B cell (primary cell): ENCODE measurements at regions not wholly inside any gene's neighbourhood (a gene's known extent, or its start where the extent isn't known, plus 50 kb on each side); places are given as distances from the start of the nearest gene placed in this dataset.

Experiments used
- ATAC-seq: fragments of 200-7000 bp; cut with Tn5 transposase; one replicate; pipeline ENCODE4 v1.10.0; 2021; ENCODE audit warnings: low read depth, mild to moderate bottlenecking, moderate number of reproducible peaks, moderate library complexity
- CTCF ChIA-PET: fragments of 350-600 bp; sonication (Branson Sonifier 250); formaldehyde crosslinking; loops from one replicate; lab custom pipeline; 2021; ENCODE audit warnings: antibody characterized with exemption, inconsistent platforms; lab: Charles Lee
- POLR2A ChIA-PET: fragments of 350-600 bp; sonication (Branson Sonifier 250); formaldehyde crosslinking; loops from one replicate; lab custom pipeline; 2021; ENCODE audit warnings: antibody characterized with exemption; lab: Charles Lee
- DNase-seq: peaks from one replicate; pipeline ENCODE4 v3.0.0; 2013
- H2AFZ ChIP-seq: 2 replicates; pipeline ENCODE4 v1.6.1; 2012; ENCODE audit warnings: mild to moderate bottlenecking, low read depth, low read length; ENCODE audit not compliant: insufficient read depth, poor library complexity, severe bottlenecking
- H3K27ac ChIP-seq, 2 donors: 1 replicate in 1 of 2; 2 replicates in 1 of 2; pipeline ENCODE4 v1.5.1; 2012 to 2013; ENCODE audit warnings: low read length in 2 of 2, mild to moderate bottlenecking in 2 of 2, moderate library complexity in 1 of 2
- H3K27me3 ChIP-seq, 4 experiments: fragments of 200-600 bp in 1 of 4; sonication (generic) in 1 of 4; replicated peaks in 1 of 4; 1 replicate in 2 of 4; 2 replicates in 2 of 4; pipeline versions ENCODE4 v1.6.1 to v1.7.0; 2013 to 2016; ENCODE audit warnings: low read length in 3 of 4, mild to moderate bottlenecking in 2 of 4, mixed read lengths in 1 of 4, moderate library complexity in 1 of 4; ENCODE audit not compliant: insufficient read depth in 4 of 4, control insufficient read depth in 3 of 4; ENCODE audit errors: control extremely low read depth in 1 of 4
- H3K36me3 ChIP-seq, 2 experiments: replicated peaks in 1 of 2; 1 replicate in 1 of 2; 2 replicates in 1 of 2; pipeline versions ENCODE4 v1.6.1 to v1.7.1; 2013; ENCODE audit warnings: low read length in 1 of 2; ENCODE audit not compliant: insufficient read depth in 2 of 2, control insufficient read depth in 1 of 2; ENCODE audit errors: control extremely low read depth in 1 of 2, extremely low read depth in 1 of 2
- H3K4me1 ChIP-seq, 2 donors: fragments of 200-600 bp in 1 of 2; sonication (generic) in 1 of 2; 1 replicate in 1 of 2; 2 replicates in 1 of 2; pipeline versions ENCODE4 v1.5.1 to v1.6.1; 2013 to 2017; ENCODE audit warnings: low read length in 2 of 2; ENCODE audit not compliant: control insufficient read depth in 2 of 2, insufficient read depth in 2 of 2
- H3K4me2 ChIP-seq: replicated peaks from 2 replicates; pipeline ENCODE3; 2012; ENCODE audit warnings: mild to moderate bottlenecking, low read depth, low read length; ENCODE audit not compliant: poor library complexity, severe bottlenecking
- H3K4me3 ChIP-seq, 5 experiments: fragments of 200-600 bp in 1 of 5; sonication (generic) in 1 of 5; 1 replicate in 3 of 5; 2 replicates in 2 of 5; pipeline versions ENCODE4 v1.5.1 to v1.7.0; 2011 to 2016; ENCODE audit warnings: low read length in 4 of 5, mild to moderate bottlenecking in 4 of 5, low read depth in 2 of 5, control low read depth in 1 of 5, moderate library complexity in 1 of 5; ENCODE audit not compliant: insufficient read depth in 1 of 5; ENCODE audit errors: control extremely low read depth in 1 of 5, extremely low read depth in 1 of 5
- H3K79me2 ChIP-seq: fragments of 200-600 bp; sonication (generic); one replicate; pipeline ENCODE4 v1.6.0; 2016; ENCODE audit warnings: low read length; ENCODE audit not compliant: control insufficient read depth, insufficient read depth
- H3K9ac ChIP-seq: fragments of 200-600 bp; sonication (generic); 2 replicates; pipeline ENCODE4 v1.6.1; 2017; ENCODE audit warnings: mild to moderate bottlenecking, low read length, moderate library complexity
- H3K9me3 ChIP-seq, 3 donors: one replicate each; pipeline versions ENCODE4 v1.6.1 to v1.7.1; 2013; ENCODE audit warnings: low read length in 2 of 3; ENCODE audit not compliant: control insufficient read depth in 2 of 3, insufficient read depth in 1 of 3; ENCODE audit errors: control extremely low read depth in 1 of 3
- H4K20me1 ChIP-seq: 2 replicates; pipeline ENCODE4 v1.6.0; 2012; ENCODE audit warnings: mild to moderate bottlenecking, low read length; ENCODE audit not compliant: insufficient read depth, control insufficient read depth, poor library complexity, severe bottlenecking
- H3K27ac Mint-ChIP-seq: one replicate; pipeline ENCODE4 v1.8.0; 2021; ENCODE audit warnings: mixed read lengths
- H3K27me3 Mint-ChIP-seq: one replicate; pipeline ENCODE4 v1.8.0; 2021; ENCODE audit warnings: mixed read lengths
- H3K4me1 Mint-ChIP-seq: one replicate; pipeline ENCODE4 v1.8.0; 2021; ENCODE audit warnings: mixed read lengths
- H3K4me3 Mint-ChIP-seq: one replicate; pipeline ENCODE4 v1.8.0; 2021; ENCODE audit warnings: mixed read lengths
- H3K9me3 Mint-ChIP-seq: one replicate; pipeline ENCODE4 v1.8.0; 2022; ENCODE audit warnings: mixed read lengths; ENCODE audit not compliant: insufficient read depth
- CTCF ChIP-seq: fragments of 200-600 bp; IDR thresholded peaks from one replicate; pipeline ENCODE4 v1.8.0; 2022; ENCODE audit warnings: antibody characterized with exemption, mild to moderate bottlenecking
- EZH2 ChIP-seq: IDR thresholded peaks from 2 replicates; pipeline ENCODE4 v1.6.1; 2012; ENCODE audit warnings: borderline replicate concordance, low read depth, mild to moderate bottlenecking, moderate library complexity, low read length; ENCODE audit not compliant: insufficient read depth, poor library complexity, severe bottlenecking
- WGBS: methylation state at CpG from one replicate; pipeline ENCODE4 v1.1.5; 2013; ENCODE audit warnings: missing lambda C conversion rate; ENCODE audit not compliant: insufficient coverage; 5-methylcytosine and 5-hydroxymethylcytosine counted together
- intact Hi-C: fragments of 100-400 bp; cut with micrococcal nuclease; formaldehyde crosslinking; loops from one replicate; pipeline ENCODE4 v1.10.0; 2022

GRCh38 chr20:56986476-56986875, 280.0 kb downstream of the BMP7 start:
- peaks cover 8% of the 10 kb centered on the region for H3K9me3 Mint-ChIP-seq
- no peak overlapping the region for H3K4me3 Mint-ChIP-seq

More at GRCh38 chr20:56986476-56986875, 280.0 kb downstream of the BMP7 start:
- CTCF ChIA-PET = no interaction called here
- ATAC-seq (no peak), DNase-seq (no peak)
- POLR2A ChIA-PET = no interaction called here
- no peak overlapping the region for H3K4me2 ChIP-seq
- TF ChIP-seq CTCF (no peak), EZH2 (no peak)
- no peaks in the 10 kb centered on the region for H3K4me1 ChIP-seq
- Mint-ChIP-seq H3K27me3 (peaks cover 12% of the 10 kb centered on the region), H3K4me1 (no peaks in the 10 kb centered on the region), H3K27ac (no peak overlapping the region)
- no peaks in the 10 kb centered on the region for H4K20me1 ChIP-seq
- H3K27me3 ChIP-seq = peaks cover 0 to 5% (median 0%) of the 10 kb centered on the region in 4 experiments
- H3K27ac ChIP-seq = no peak overlapping the region
- H3K4me3 ChIP-seq = no peak overlapping the region
- H3K9ac ChIP-seq = no peak overlapping the region
- H3K9me3 ChIP-seq = peaks cover 0 to 10% (median 5%) of the 10 kb centered on the region in 3 donors
- WGBS = no CpG with 5 or more reads among the region's 1 CpG
- no peak overlapping the region for H2AFZ ChIP-seq
- no peaks in the 10 kb centered on the region for H3K36me3 ChIP-seq
- intact Hi-C loops = no loop called here
- H3K79me2 ChIP-seq = no peaks in the 10 kb centered on the region
